NCI-H146 treated with DMSO at 0.1 percent for 48 hours (cell line): ENCODE measurements at regions not wholly inside any gene's neighbourhood (a gene's known extent, or its start where the extent isn't known, plus 50 kb on each side); places are given as distances from the start of the nearest gene placed in this dataset.

Source experiments
- DNase-seq: peaks from one replicate; lab custom pipeline; 2025; ENCODE audit not compliant: unreplicated experiment; lab: John Stamatoyannopoulos, UW

GRCh38 chr4:41487868-41488440 lies 50.0 kb upstream of the LIMCH1 start:
- no peak for DNase-seq
